ENCODE measurements at regions not wholly inside any gene's neighbourhood (a gene's known extent, or its start where the extent isn't known, plus 50 kb on each side); places are given as distances from the start of the nearest gene placed in this dataset.
"Not testable (repeated sequence)": the region's sequence is repeated elsewhere in the genome, so short reads cannot be mapped to it uniquely, and the experiment has no call there.

DNA sequence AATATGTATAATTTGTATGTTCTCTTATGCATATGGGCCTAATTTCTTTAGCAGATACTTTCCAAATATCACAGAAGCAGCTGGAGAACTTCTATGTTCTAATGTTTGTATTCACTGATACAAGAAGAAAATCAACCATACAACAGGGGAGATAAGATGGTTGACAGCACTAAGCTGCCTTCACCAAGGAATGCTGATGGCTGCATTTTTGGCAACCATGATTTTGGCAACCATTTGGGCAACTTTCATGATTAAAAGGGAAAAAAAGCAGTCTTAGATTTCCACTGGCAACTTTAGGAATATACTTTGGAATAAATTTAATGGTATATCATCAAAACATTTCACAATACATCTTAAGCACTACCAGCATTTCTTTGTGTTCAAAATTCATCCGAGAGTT is 740.3 kb upstream of the CDH6 start:
- H3K9me3 ChIP-seq (ENCODE audit: control insufficient read depth in 2 of 2, insufficient read depth in 1 of 2, low read depth in 1 of 2, low read length in 1 of 2), result no peaks in the 10 kb centered on the region
- 75 to 83% (median 81%) methylated on average over 1 of the region's 1 CpG for WGBS, 3 donors
- no peak for FAIRE-seq

DNA sequence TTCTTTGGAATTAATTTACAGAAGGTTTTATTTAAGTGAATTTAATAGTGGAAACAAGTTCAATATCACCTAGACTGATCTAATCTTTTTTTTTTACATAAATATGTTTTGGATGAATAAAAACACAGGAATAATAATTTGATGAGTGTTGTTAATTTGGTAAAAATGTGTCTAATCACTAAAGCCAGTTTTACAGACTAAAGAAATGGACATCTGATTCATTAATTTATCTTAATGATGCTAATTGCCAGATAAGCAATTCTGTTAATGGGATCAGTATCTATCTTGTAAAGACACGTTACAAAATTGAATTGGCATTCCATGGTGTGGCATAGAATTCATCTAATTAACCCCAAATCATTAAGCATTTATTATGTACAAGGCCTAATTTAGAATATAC is 743.3 kb upstream of the CDH6 start:
- no peaks in the 10 kb centered on the region for H3K9me3 ChIP-seq (ENCODE audit: control insufficient read depth in 2 of 2, insufficient read depth in 1 of 2, low read depth in 1 of 2, low read length in 1 of 2)
- H3K27ac ChIP-seq (ENCODE audit: low read depth in 1 of 3, low read length in 2 of 3), result no peak overlapping the region
- H3K4me3 ChIP-seq (ENCODE audit: low read depth in 1 of 3, low read length in 3 of 3), result no peak overlapping the region
- WGBS, 3 donors, result 24 to 51% (median 31%) methylated on average over 1 of the region's 1 CpG
- FAIRE-seq (no peak), DNase-seq (no peak)
- H3K36me3 ChIP-seq (ENCODE audit: control insufficient read depth in 3 of 3, insufficient read depth in 2 of 3, low read depth in 1 of 3, low read length in 3 of 3), result no peaks in the 10 kb centered on the region
- H3K4me1 ChIP-seq (ENCODE audit: control insufficient read depth in 3 of 3, insufficient read depth in 2 of 3, low read depth in 1 of 3, low read length in 2 of 3), result no peaks in the 10 kb centered on the region
- H3K27me3 ChIP-seq (ENCODE audit: control insufficient read depth in 3 of 3, insufficient read depth in 3 of 3, low read length in 3 of 3), result no peaks in the 10 kb centered on the region

More for the DNA sequence above, 740.3 kb upstream of the CDH6 start:
- DNase-seq, result no peak
- no peak overlapping the region for H3K27ac ChIP-seq (ENCODE audit: low read depth in 1 of 3, low read length in 2 of 3)
- no peaks in the 10 kb centered on the region for H3K27me3 ChIP-seq (ENCODE audit: control insufficient read depth in 3 of 3, insufficient read depth in 3 of 3, low read length in 3 of 3)
- no peaks in the 10 kb centered on the region for H3K4me1 ChIP-seq (ENCODE audit: control insufficient read depth in 3 of 3, insufficient read depth in 2 of 3, low read depth in 1 of 3, low read length in 2 of 3)
- no peak overlapping the region for H3K4me3 ChIP-seq (ENCODE audit: low read depth in 1 of 3, low read length in 3 of 3)
- no peaks in the 10 kb centered on the region for H3K36me3 ChIP-seq (ENCODE audit: control insufficient read depth in 3 of 3, insufficient read depth in 2 of 3, low read depth in 1 of 3, low read length in 3 of 3)

DNA sequence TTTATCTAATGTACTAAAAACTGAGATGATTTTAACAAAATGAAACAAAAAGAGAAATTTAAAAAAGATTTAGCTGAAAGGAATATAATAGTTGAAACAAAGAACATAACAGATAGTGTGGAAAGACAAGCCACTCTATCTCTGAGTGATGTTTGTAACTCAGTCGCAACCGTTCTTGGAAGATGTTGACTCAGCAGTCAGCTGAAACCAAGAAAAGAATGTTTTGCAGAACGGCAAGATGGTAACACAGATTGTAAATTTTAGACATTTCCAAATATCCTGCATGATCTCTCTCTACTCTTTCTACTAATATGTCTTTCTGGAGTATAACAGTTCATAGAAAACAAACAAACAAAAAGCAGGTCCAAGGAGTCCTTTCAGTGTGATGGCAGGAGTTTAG is 746.1 kb upstream of the CDH6 start:
- Histone ChIP-seq H3K4me1 (ENCODE audit: control insufficient read depth in 3 of 3, insufficient read depth in 2 of 3, low read depth in 1 of 3, low read length in 2 of 3) (no peaks in the 10 kb centered on the region), H3K27ac (ENCODE audit: low read depth in 1 of 3, low read length in 2 of 3) (no peak overlapping the region), H3K27me3 (ENCODE audit: control insufficient read depth in 3 of 3, insufficient read depth in 3 of 3, low read length in 3 of 3) (no peaks in the 10 kb centered on the region), H3K9me3 (ENCODE audit: control insufficient read depth in 2 of 2, insufficient read depth in 1 of 2, low read depth in 1 of 2, low read length in 1 of 2) (no peaks in the 10 kb centered on the region), H3K36me3 (ENCODE audit: control insufficient read depth in 3 of 3, insufficient read depth in 2 of 3, low read depth in 1 of 3, low read length in 3 of 3) (no peaks in the 10 kb centered on the region), H3K4me3 (ENCODE audit: low read depth in 1 of 3, low read length in 3 of 3) (no peak overlapping the region)
- FAIRE-seq, result no peak
- DNase-seq, result no peak
- WGBS, 3 donors, result 80 to 84% (median 83%) methylated on average over 3 of the region's 3 CpGs

DNA sequence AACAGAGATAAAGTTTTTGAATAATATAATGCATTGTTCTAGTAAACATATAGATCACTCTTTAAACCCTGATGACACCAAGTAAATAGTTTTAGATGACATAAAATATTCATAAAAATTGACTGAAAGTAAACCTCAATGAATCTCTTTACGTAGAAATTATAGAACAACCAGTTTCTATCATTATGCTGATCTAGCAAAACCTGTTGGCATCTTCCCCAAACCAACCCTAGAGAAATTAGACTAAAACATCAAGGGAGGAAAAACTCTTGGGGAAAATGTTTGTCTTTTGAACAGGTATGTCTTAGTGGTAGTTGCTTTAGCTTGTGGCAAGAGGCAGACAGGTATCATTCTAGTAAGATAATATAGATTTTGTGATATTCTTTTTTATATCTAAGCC is 747.0 kb upstream of the CDH6 start:
- no peaks in the 10 kb centered on the region for H3K27me3 ChIP-seq (ENCODE audit: control insufficient read depth in 3 of 3, insufficient read depth in 3 of 3, low read length in 3 of 3)
- WGBS, 3 donors, result 78 to 86% (median 85%) methylated on average over 1 of the region's 1 CpG
- no peak overlapping the region for H3K4me3 ChIP-seq (ENCODE audit: low read depth in 1 of 3, low read length in 3 of 3)
- no peaks in the 10 kb centered on the region for H3K36me3 ChIP-seq (ENCODE audit: control insufficient read depth in 3 of 3, insufficient read depth in 2 of 3, low read depth in 1 of 3, low read length in 3 of 3)
- no peaks in the 10 kb centered on the region for H3K9me3 ChIP-seq (ENCODE audit: control insufficient read depth in 2 of 2, insufficient read depth in 1 of 2, low read depth in 1 of 2, low read length in 1 of 2)
- H3K27ac ChIP-seq (ENCODE audit: low read depth in 1 of 3, low read length in 2 of 3), result no peak overlapping the region
- DNase-seq (no peak), FAIRE-seq (no peak)
- no peaks in the 10 kb centered on the region for H3K4me1 ChIP-seq (ENCODE audit: control insufficient read depth in 3 of 3, insufficient read depth in 2 of 3, low read depth in 1 of 3, low read length in 2 of 3)

DNA sequence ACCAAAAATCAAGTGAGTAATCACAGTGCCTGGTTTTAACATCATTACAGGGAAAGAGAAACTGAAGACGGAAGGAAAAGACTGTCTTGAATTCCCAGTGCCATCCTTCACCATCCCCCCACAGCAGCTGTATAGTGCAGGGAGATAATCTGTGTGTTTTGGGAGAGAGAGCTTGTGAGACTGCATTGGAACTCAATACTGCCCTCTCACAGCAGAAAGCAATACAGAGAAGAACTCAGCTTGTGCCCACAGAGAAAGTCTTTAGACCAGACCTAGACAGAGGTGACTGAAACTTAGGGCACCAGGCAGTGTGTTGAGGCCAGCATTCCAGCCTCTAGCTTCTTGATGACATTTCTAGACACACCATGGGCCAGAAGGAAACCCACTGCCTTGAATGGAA is 754.7 kb upstream of the CDH6 start:
- DNase-seq, result no peak
- Histone ChIP-seq H3K27me3 (ENCODE audit: control insufficient read depth in 3 of 3, insufficient read depth in 3 of 3, low read length in 3 of 3) (no peaks in the 10 kb centered on the region), H3K4me1 (ENCODE audit: control insufficient read depth in 3 of 3, insufficient read depth in 2 of 3, low read depth in 1 of 3, low read length in 2 of 3) (no peaks in the 10 kb centered on the region), H3K36me3 (ENCODE audit: control insufficient read depth in 3 of 3, insufficient read depth in 2 of 3, low read depth in 1 of 3, low read length in 3 of 3) (no peaks in the 10 kb centered on the region), H3K4me3 (ENCODE audit: low read depth in 1 of 3, low read length in 3 of 3) (no peak overlapping the region), H3K27ac (ENCODE audit: low read depth in 1 of 3, low read length in 2 of 3) (no peak overlapping the region), H3K9me3 (ENCODE audit: control insufficient read depth in 2 of 2, insufficient read depth in 1 of 2, low read depth in 1 of 2, low read length in 1 of 2) (peaks cover 0 to 18% of the 10 kb centered on the region in 2 donors)
- no peak for FAIRE-seq
- 73 to 83% (median 83%) methylated on average over 1 of the region's 1 CpG for WGBS, 3 donors

DNA sequence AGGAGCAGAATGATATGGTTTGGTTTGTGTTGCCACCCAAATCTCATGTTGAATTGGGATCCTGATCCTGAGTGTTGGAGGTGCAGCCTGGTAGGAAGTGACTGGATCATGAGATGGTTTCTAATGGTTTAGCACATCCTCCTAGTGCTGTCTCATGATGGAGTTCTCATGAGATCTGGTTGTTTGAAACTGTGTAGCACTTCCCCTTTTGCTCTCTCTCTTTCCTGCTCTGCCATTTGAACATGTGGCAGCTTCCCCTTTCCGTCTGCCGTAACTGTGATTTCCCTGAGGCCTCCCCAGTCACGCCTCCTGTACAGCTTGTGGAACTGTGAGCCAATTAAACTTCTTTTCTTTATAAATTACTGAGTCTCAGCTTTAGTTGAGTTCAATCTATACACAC is 756.8 kb upstream of the CDH6 start:
- Histone ChIP-seq H3K27ac (ENCODE audit: low read depth in 1 of 3, low read length in 2 of 3) (no peak overlapping the region), H3K27me3 (ENCODE audit: control insufficient read depth in 3 of 3, insufficient read depth in 3 of 3, low read length in 3 of 3) (no peaks in the 10 kb centered on the region), H3K4me1 (ENCODE audit: control insufficient read depth in 3 of 3, insufficient read depth in 2 of 3, low read depth in 1 of 3, low read length in 2 of 3) (no peaks in the 10 kb centered on the region), H3K36me3 (ENCODE audit: control insufficient read depth in 3 of 3, insufficient read depth in 2 of 3, low read depth in 1 of 3, low read length in 3 of 3) (no peaks in the 10 kb centered on the region), H3K9me3 (ENCODE audit: control insufficient read depth in 2 of 2, insufficient read depth in 1 of 2, low read depth in 1 of 2, low read length in 1 of 2) (peaks cover 0 to 18% of the 10 kb centered on the region in 2 donors), H3K4me3 (ENCODE audit: low read depth in 1 of 3, low read length in 3 of 3) (no peak overlapping the region)
- FAIRE-seq (no peak), DNase-seq (no peak)
- 66 to 81% (median 79%) methylated on average over 3 of the region's 3 CpGs for WGBS, 3 donors

DNA sequence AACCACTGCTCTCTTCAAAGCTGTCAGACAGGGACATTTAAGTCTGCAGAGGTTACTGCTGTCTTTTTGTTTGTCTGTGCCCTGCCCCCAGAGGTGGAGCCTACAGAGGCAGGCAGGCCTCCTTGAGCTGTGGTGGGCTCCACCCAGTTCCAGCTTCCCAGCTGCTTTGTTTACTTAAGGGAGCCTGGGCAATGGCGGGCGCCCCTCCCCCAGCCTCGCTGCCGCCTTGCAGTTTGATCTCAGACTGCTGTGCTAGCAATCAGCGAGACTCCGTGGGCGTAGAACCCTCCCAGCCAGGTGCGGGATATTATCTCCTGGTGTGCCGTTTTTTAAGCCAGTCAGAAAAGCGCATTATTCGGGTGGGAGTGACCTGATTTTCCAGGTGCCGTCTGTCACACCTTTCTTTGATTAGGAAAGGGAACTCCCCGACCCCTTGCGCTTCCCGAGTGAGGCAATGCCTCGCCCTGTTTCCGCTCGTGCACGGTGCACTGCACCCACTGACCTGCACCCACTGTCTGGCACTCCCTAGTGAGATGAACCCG is 764.5 kb upstream of the CDH6 start:
- not testable (repeated sequence) for H3K9me3 ChIP-seq (ENCODE audit: control insufficient read depth in 2 of 2, insufficient read depth in 1 of 2, low read depth in 1 of 2, low read length in 1 of 2); H3K4me3 ChIP-seq (ENCODE audit: low read depth in 1 of 3, low read length in 3 of 3); FAIRE-seq; H3K36me3 ChIP-seq (ENCODE audit: control insufficient read depth in 3 of 3, insufficient read depth in 2 of 3, low read depth in 1 of 3, low read length in 3 of 3); H3K27ac ChIP-seq (ENCODE audit: low read depth in 1 of 3, low read length in 2 of 3); H3K4me1 ChIP-seq (ENCODE audit: control insufficient read depth in 3 of 3, insufficient read depth in 2 of 3, low read depth in 1 of 3, low read length in 2 of 3); H3K27me3 ChIP-seq (ENCODE audit: control insufficient read depth in 3 of 3, insufficient read depth in 3 of 3, low read length in 3 of 3)
- 58 to 82% (median 78%) methylated on average over 19 to 20 of the region's 20 CpGs for WGBS, 3 donors
- peak in 1 of 2 donors; percentile 2 for DNase-seq

DNA sequence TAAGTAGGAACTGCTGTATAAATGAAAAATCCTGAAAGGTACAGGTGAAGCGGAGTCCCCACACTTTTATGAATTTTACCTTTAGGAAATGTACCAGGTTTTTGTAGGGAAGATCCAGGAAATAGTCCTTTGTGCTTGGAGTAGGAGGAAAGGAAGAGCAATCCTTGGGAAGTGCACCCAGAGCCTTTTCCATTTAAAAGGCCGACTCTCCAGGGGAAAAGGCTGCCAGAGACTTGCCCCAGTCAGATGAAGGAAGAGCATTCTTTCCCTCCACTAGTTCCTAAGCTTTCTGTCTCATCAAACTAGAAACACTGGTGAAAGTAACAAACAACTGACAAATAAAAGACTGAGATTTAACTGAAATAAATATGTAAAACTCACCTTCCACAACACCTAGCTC is 779.4 kb upstream of the CDH6 start:
- DNase-seq (no peak), FAIRE-seq (no peak)
- no peaks in the 10 kb centered on the region for H3K9me3 ChIP-seq (ENCODE audit: control insufficient read depth in 2 of 2, insufficient read depth in 1 of 2, low read depth in 1 of 2, low read length in 1 of 2)
- no peak overlapping the region for H3K4me3 ChIP-seq (ENCODE audit: low read depth in 1 of 3, low read length in 3 of 3)
- no peaks in the 10 kb centered on the region for H3K36me3 ChIP-seq (ENCODE audit: control insufficient read depth in 3 of 3, insufficient read depth in 2 of 3, low read depth in 1 of 3, low read length in 3 of 3)
- no peaks in the 10 kb centered on the region for H3K4me1 ChIP-seq (ENCODE audit: control insufficient read depth in 3 of 3, insufficient read depth in 2 of 3, low read depth in 1 of 3, low read length in 2 of 3)
- H3K27me3 ChIP-seq (ENCODE audit: control insufficient read depth in 3 of 3, insufficient read depth in 3 of 3, low read length in 3 of 3), result no peaks in the 10 kb centered on the region
- WGBS, 3 donors, result 72 to 74% (median 73%) methylated on average over 2 of the region's 2 CpGs
- no peak overlapping the region for H3K27ac ChIP-seq (ENCODE audit: low read depth in 1 of 3, low read length in 2 of 3)

DNA sequence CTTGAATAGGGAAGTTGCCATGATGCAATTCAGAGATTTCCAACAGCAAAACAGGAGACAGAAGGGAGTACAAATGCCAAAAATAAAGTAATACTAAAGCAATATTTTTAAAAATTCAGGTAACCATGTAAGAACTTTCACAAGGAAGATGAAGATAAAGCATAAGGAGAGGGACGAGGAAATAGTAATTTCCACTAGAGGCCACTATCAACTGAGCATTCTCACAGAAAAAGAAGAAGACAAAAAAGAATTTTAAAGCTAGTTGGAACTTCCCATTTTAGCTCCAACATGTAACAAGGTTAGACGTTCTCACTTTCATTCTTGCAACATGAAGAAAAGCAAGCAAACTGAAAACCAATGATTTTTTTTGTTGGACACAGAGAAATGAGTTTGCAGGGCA is 779.9 kb upstream of the CDH6 start:
- Histone ChIP-seq H3K27ac (ENCODE audit: low read depth in 1 of 3, low read length in 2 of 3) (no peak overlapping the region), H3K9me3 (ENCODE audit: control insufficient read depth in 2 of 2, insufficient read depth in 1 of 2, low read depth in 1 of 2, low read length in 1 of 2) (no peaks in the 10 kb centered on the region), H3K27me3 (ENCODE audit: control insufficient read depth in 3 of 3, insufficient read depth in 3 of 3, low read length in 3 of 3) (no peaks in the 10 kb centered on the region), H3K36me3 (ENCODE audit: control insufficient read depth in 3 of 3, insufficient read depth in 2 of 3, low read depth in 1 of 3, low read length in 3 of 3) (no peaks in the 10 kb centered on the region), H3K4me3 (ENCODE audit: low read depth in 1 of 3, low read length in 3 of 3) (no peak overlapping the region), H3K4me1 (ENCODE audit: control insufficient read depth in 3 of 3, insufficient read depth in 2 of 3, low read depth in 1 of 3, low read length in 2 of 3) (no peaks in the 10 kb centered on the region)
- no peak for DNase-seq
- no peak for FAIRE-seq
- WGBS, 3 donors, result 13 to 38% (median 25%) methylated on average over 2 of the region's 2 CpGs

All from small intestine (tissue), 7 donors.